Stomach (tissue), 8 donors: ENCODE measurements at regions not wholly inside any gene's neighbourhood (a gene's known extent, or its start where the extent isn't known, plus 50 kb on each side); places are given as distances from the start of the nearest gene placed in this dataset.

Experiments
- DNase-seq, 2 donors: peaks; one replicate each; pipeline versions ENCODE4 v3.0.0 to v3.0.0-alpha.2; 2013 to 2019
- H3K27ac ChIP-seq, 5 donors: fragments of 200-600 bp in 4 of 5; sonication (generic) in 4 of 5; one replicate each; pipeline ENCODE4 v1.5.1; 2013 to 2019; ENCODE audit warnings: mild to moderate bottlenecking in 1 of 5, moderate library complexity in 1 of 5
- H3K27me3 ChIP-seq, 3 donors: fragments of 200-600 bp; sonication (generic); one replicate each; pipeline ENCODE4 v1.5.1; 2017 to 2019; ENCODE audit warnings: mixed run types in 1 of 3
- H3K36me3 ChIP-seq, 4 donors: fragments of 200-600 bp; sonication (generic); 1 replicate in 3 of 4; 2 replicates in 1 of 4; pipeline ENCODE4 v1.5.1; 2016 to 2019
- H3K4me1 ChIP-seq, 4 donors: fragments of 200-600 bp; sonication (generic); one replicate each; pipeline ENCODE4 v1.5.1; 2016 to 2019
- H3K4me3 ChIP-seq, 4 donors: fragments of 200-600 bp; sonication (generic) in 3 of 4; one replicate each; pipeline ENCODE4 v1.5.1; 2016 to 2019; ENCODE audit warnings: mild to moderate bottlenecking in 1 of 4
- H3K9me3 ChIP-seq, 4 donors: fragments of 200-600 bp; sonication (generic); one replicate each; pipeline ENCODE4 v1.5.1; 2016 to 2019
- EP300 ChIP-seq: sonication (generic); formaldehyde crosslinking; IDR thresholded peaks from one replicate; pipeline ENCODE4 v1.6.1; 2017; ENCODE audit warnings: antibody characterized with exemption
- POLR2A ChIP-seq, 4 donors: fragments of 450-650 bp; IDR thresholded peaks; one replicate each; pipeline ENCODE4 v1.6.1; 2016; ENCODE audit warnings: antibody characterized with exemption in 4 of 4, control low read depth in 2 of 4, mild to moderate bottlenecking in 1 of 4, moderate library complexity in 1 of 4
- POLR2AphosphoS5 ChIP-seq, 3 donors: sonication (generic); formaldehyde crosslinking; IDR thresholded peaks; one replicate each; pipeline ENCODE4 v1.6.1; 2016; ENCODE audit warnings: antibody characterized with exemption in 3 of 3
- WGBS, 5 donors: extraction: QIAGEN DNeasy Blood & Tissue Kit in 3 of 5; methylation state at CpG; one replicate each; pipeline versions ENCODE4 v1.1.5 to v1.1.7; 2013 to 2018; 5-methylcytosine and 5-hydroxymethylcytosine counted together
- intact Hi-C: fragments of 100-400 bp; cut with DNase I; formaldehyde crosslinking; loops from one replicate; pipeline ENCODE4 v1.15.1; 2023; ENCODE audit warnings: low total_unique reads
- TF ChIP-seq, protein P1 (sequence below), 7 experiments: fragments of 450-650 bp in 4 of 7; fragments of 200-600 bp in 3 of 7; sonication (generic) in 3 of 7; IDR thresholded peaks; one replicate each; pipeline ENCODE4 v1.5.1; 2016 to 2019; ENCODE audit warnings: antibody characterized with exemption in 7 of 7, control low read depth in 2 of 7, mild to moderate bottlenecking in 1 of 7
- donor health status: healthy with polysubstance abuse.
- donor health status: Bipolar disorder and iron deficiency.
- donor health status: healthy.

DNA sequence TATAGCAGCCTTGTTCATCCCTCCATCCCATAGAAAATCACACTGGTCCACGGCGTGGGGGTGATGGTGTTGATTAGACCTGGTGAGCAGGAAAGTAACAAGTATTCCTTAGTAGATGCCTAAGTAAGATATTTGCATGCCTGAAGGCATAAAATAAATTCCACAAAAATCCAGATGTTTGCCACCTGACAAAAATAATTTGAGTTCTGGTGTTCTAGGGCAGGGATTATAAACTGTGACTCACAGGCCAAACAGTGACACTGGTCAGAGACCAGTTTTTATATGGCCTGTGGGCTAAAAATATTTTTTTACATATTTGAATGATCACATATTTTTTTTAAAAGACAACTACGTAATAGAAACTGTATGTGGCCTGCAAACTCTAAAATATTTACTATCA, 310.7 kb downstream of the RFC3 start:
- Histone ChIP-seq H3K4me1 (no peaks in the 10 kb centered on the region), H3K27me3 (no peaks in the 10 kb centered on the region), H3K27ac (no peak overlapping the region), H3K9me3 (no peaks in the 10 kb centered on the region), H3K4me3 (no peak overlapping the region), H3K36me3 (no peaks in the 10 kb centered on the region)
- WGBS, 5 donors = 85 to 95% (median 91%) methylated on average over 3 of the region's 3 CpGs
- DNase-seq = no peak
- intact Hi-C loops = no loop called here
- TF ChIP-seq POLR2A (IDR thresholded peaks at IDR 0.05) (no peak), EP300 (no peak)
- TF ChIP-seq, protein P1, sequence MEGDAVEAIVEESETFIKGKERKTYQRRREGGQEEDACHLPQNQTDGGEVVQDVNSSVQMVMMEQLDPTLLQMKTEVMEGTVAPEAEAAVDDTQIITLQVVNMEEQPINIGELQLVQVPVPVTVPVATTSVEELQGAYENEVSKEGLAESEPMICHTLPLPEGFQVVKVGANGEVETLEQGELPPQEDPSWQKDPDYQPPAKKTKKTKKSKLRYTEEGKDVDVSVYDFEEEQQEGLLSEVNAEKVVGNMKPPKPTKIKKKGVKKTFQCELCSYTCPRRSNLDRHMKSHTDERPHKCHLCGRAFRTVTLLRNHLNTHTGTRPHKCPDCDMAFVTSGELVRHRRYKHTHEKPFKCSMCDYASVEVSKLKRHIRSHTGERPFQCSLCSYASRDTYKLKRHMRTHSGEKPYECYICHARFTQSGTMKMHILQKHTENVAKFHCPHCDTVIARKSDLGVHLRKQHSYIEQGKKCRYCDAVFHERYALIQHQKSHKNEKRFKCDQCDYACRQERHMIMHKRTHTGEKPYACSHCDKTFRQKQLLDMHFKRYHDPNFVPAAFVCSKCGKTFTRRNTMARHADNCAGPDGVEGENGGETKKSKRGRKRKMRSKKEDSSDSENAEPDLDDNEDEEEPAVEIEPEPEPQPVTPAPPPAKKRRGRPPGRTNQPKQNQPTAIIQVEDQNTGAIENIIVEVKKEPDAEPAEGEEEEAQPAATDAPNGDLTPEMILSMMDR (IDR thresholded peaks at IDR 0.05) = no peak

DNA sequence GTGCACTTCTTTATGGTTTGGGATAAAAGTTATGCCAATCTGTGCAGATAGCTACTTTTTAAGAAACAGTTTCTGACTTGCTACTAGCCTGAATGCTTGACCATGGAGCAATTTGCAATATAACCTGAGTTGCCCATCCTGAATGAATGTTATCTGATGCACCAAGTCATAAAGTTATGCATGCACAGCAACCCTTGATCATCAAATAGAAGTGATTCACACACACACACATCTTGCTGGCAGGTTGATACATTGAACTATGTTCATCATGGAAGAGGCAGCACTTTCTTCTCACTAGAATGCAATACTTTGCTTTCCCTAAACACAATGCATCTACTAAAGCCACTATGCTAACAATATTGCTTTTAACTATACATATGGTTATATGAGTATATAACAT, 311.5 kb downstream of the RFC3 start:
- no peak overlapping the region for H3K4me3 ChIP-seq
- H3K9me3 ChIP-seq = no peaks in the 10 kb centered on the region
- H3K4me1 ChIP-seq = no peaks in the 10 kb centered on the region
- no peak overlapping the region for H3K27ac ChIP-seq
- H3K36me3 ChIP-seq = no peaks in the 10 kb centered on the region
- TF ChIP-seq EP300 = no peak
- TF ChIP-seq POLR2AphosphoS5 (IDR thresholded peaks at IDR 0.05) = no peak
- TF ChIP-seq POLR2A (IDR thresholded peaks at IDR 0.05) = no peak
- TF ChIP-seq, protein P1 (IDR thresholded peaks at IDR 0.05) = no peak
- H3K27me3 ChIP-seq = no peaks in the 10 kb centered on the region
- intact Hi-C loops = no loop called here
- no peak for DNase-seq

DNA sequence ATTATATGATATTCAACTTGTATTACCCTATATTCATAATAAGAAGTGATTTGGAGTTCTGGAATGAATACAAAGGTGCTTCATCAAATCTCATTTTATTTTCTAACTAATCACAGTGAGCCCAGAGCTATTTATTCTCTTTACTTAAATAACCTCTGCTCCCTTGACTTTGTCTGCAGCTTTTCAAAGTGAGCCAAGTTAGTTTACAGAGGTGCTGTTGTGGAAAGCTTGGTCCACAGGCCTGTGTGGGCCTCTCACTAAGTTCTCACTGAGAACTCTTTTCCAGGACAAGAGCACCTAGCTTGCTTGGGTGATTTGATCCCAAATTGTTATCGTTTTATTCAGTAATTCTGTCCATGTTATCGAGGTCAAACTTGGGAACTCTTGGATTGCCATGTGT, 319.3 kb downstream of the RFC3 start:
- intact Hi-C loops = no loop called here
- Histone ChIP-seq H3K4me1 (no peaks in the 10 kb centered on the region), H3K36me3 (no peaks in the 10 kb centered on the region), H3K27me3 (no peaks in the 10 kb centered on the region), H3K27ac (no peak overlapping the region), H3K9me3 (peaks cover 0 to 8% (median 5%) of the 10 kb centered on the region in 4 donors), H3K4me3 (no peak overlapping the region)
- TF ChIP-seq POLR2AphosphoS5 (IDR thresholded peaks at IDR 0.05) (no peak), EP300 (no peak), POLR2A (IDR thresholded peaks at IDR 0.05) (no peak)
- TF ChIP-seq, protein P1 (IDR thresholded peaks at IDR 0.05) = no peak
- no peak for DNase-seq
- WGBS, 5 donors = 88 to 94% (median 93%) methylated on average over 2 of the region's 2 CpGs

DNA sequence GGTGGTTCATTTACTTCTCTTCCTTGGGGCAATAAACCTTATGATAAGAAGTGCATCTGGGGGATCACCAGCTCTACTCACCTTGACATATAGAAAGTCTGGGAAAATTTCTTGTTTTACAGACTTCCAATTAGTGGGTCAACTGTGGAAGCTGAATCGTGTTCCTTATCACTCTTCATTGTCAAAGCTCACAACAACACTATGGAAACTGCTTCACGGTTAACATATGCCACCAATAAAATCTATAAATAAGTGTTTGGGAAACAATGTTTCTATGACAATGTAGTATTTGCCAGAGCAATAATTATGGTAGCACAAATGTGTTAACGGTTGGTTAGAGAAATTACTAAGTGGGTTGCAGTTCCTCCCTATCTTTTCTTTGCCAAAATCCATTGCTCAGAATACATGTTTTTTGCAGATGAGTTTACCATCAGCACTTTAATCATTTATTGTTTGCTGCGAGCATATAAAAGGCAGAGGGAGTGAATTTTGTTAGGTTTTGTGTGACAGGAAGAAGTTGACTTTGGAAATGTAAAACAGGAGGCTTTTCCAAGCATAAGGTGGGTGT, 321.8 kb downstream of the RFC3 start:
- Histone ChIP-seq H3K27me3 (no peaks in the 10 kb centered on the region), H3K36me3 (no peaks in the 10 kb centered on the region), H3K4me1 (no peaks in the 10 kb centered on the region), H3K9me3 (peaks cover 0 to 8% (median 5%) of the 10 kb centered on the region in 4 donors), H3K4me3 (no peak overlapping the region), H3K27ac (no peak overlapping the region)
- TF ChIP-seq EP300 (no peak), POLR2A (IDR thresholded peaks at IDR 0.05) (no peak), POLR2AphosphoS5 (IDR thresholded peaks at IDR 0.05) (no peak)
- TF ChIP-seq, protein P1 (IDR thresholded peaks at IDR 0.05) = no peak
- 71 to 84% (median 78%) methylated on average over 4 of the region's 4 CpGs for WGBS, 5 donors
- intact Hi-C loops = no loop called here
- DNase-seq = no peak
